T-helper 2 cell treated with Interferon-gamma antibody and Interleukin-4, amounts not matched to agents 5 μg/mL and 100 μg/mL, for 36 hours (primary cell): ENCODE measurements at regions not wholly inside any gene's neighbourhood (a gene's known extent, or its start where the extent isn't known, plus 50 kb on each side); places are given as distances from the start of the nearest gene placed in this dataset.

Experiments used
- DNase-seq: peaks from one replicate; pipeline ENCODE4 v3.0.0; 2021; ENCODE audit warnings: low spot score
- H3K27ac Mint-ChIP-seq: one replicate; pipeline ENCODE4 v1.8.0; 2021; ENCODE audit warnings: mild to moderate bottlenecking, mixed read lengths
- H3K27me3 Mint-ChIP-seq: one replicate; pipeline ENCODE4 v1.8.0; 2021; ENCODE audit warnings: low read depth, mixed read lengths
- H3K36me3 Mint-ChIP-seq: one replicate; pipeline ENCODE4 v1.8.0; 2021; ENCODE audit warnings: low read depth, mixed read lengths
- H3K4me1 Mint-ChIP-seq: one replicate; pipeline ENCODE4 v1.8.0; 2021; ENCODE audit warnings: low read depth, mixed read lengths
- H3K4me3 Mint-ChIP-seq: one replicate; pipeline ENCODE4 v1.8.0; 2022; ENCODE audit warnings: mild to moderate bottlenecking, moderate library complexity, mixed read lengths
- H3K9me3 Mint-ChIP-seq: one replicate; pipeline ENCODE4 v1.8.0; 2021; ENCODE audit warnings: mixed read lengths

DNA sequence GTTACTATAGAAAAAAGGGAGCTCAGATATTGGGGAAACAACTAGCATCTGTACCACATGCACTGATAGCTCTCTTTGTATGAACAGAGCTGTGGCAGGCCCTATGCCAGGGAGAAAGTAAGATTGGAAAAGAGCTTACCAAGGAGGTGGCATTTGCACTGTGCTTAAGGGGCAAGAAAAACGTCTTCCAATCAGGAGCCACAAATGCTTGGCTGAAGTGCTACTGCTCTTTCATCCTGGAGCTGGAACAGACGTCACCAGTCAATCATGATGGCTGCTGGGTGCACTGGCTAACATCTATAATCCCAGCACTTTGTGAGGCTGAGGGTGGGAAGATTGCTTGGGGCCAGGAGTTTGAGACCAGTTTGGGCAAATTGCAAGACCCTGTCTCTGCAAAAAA lies 218.5 kb downstream of the SEC14L1 start:
- H3K36me3 Mint-ChIP-seq: no peaks in the 10 kb centered on the region
- no peak overlapping the region for H3K27ac Mint-ChIP-seq
- H3K9me3 Mint-ChIP-seq: no peaks in the 10 kb centered on the region
- H3K4me1 Mint-ChIP-seq: peaks cover 11% of the 10 kb centered on the region
- DNase-seq: no peak
- peaks cover 4% of the 10 kb centered on the region for H3K27me3 Mint-ChIP-seq
- H3K4me3 Mint-ChIP-seq: no peak overlapping the region

DNA sequence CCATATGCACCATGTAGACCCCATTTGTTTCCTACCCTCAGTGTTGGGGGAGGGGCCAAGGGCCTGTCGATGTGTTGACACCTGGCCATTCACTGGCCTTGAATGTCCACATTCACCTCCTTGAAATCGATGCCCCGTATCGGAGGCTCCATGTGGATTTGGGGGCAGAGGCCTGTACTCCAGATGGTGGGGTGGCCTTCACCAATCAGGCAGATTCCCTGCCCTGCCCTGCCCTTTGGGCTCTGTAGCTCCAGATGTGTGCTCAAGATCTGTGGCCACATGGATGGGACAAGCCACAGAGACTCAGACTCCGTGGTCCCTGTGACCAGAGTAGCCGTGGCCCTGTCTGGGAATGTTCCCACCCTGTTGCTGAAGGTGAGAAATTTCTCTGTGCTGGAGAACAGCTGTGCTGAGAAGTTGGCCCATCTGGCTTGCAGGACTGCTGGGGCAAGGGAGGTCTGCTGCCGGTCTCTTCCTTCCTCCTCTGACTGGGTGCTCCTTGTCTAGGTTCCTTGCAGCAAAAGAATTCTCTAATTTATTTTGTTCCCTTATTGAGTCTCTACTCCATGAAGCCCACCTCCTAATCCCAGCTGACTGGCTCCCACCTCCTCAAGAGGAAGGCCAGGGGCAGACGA lies 221.3 kb downstream of the SEC14L1 start:
- Mint-ChIP-seq H3K9me3 (no peaks in the 10 kb centered on the region), H3K27me3 (peaks cover 8% of the 10 kb centered on the region), H3K27ac (no peak overlapping the region), H3K4me1 (peaks cover 28% of the 10 kb centered on the region), H3K4me3 (no peak overlapping the region), H3K36me3 (no peaks in the 10 kb centered on the region)
- no peak for DNase-seq

DNA sequence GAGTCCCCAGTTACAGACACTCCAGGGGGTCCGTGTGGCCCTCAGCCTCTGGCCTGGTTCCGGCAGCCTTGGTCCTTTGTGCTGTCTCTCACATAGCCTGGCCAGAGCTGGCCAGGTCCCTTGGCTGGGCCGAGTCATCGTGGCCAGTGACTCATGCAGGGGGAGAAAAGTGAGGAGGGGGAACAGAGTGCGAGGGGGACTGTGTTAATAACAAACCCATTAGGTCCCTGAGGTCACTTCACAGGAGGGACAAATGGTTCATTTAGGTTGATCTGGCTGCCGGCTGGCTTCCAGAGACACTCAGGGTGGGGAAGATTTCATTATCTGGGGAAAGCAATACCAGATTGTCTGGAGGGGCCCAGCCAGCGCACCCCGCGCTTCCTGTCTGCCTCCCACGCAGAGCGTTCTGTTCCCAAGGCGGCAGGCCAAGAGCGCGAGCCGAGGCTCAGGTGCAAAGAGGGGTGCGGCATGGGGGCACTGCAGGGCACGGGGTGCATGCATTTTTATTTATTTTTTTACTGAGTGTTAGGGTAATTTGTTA lies 223.1 kb downstream of the SEC14L1 start:
- Mint-ChIP-seq H3K27ac (peak overlapping the region; percentile 52), H3K4me1 (peaks cover 28% of the 10 kb centered on the region)

DNA sequence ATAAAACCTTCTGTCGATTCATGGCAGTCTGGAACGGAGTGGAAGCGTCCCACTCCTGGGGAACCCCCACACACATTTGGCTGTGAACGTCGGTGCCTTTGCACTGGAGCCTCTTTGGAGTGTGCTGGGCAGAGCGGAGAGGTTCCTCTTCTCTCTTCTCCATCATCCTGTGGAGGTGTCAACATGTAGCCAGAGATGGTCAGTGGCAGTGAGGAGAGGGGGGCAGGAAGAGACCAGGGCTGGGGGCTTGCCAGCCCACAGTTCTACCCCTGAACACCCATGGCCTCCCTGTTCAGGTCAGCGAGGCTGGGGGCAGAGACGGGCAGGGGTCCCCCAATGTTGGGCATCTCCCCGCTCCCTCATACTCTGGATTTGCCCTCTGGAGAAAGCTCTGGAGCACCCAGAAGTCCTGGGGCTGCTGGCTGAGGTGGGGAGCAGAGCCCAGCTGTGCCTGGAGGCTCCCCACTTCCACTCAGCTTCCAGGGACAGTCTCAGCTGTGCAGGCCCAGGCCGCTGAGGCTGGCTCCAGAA lies 223.7 kb downstream of the SEC14L1 start:
- H3K4me1 Mint-ChIP-seq: peaks cover 28% of the 10 kb centered on the region

More for the DNA sequence above, 223.1 kb downstream of the SEC14L1 start:
- DNase-seq: no peak
- no peaks in the 10 kb centered on the region for H3K36me3 Mint-ChIP-seq
- peaks cover 8% of the 10 kb centered on the region for H3K27me3 Mint-ChIP-seq
- no peak overlapping the region for H3K4me3 Mint-ChIP-seq
- H3K9me3 Mint-ChIP-seq: no peaks in the 10 kb centered on the region

DNA sequence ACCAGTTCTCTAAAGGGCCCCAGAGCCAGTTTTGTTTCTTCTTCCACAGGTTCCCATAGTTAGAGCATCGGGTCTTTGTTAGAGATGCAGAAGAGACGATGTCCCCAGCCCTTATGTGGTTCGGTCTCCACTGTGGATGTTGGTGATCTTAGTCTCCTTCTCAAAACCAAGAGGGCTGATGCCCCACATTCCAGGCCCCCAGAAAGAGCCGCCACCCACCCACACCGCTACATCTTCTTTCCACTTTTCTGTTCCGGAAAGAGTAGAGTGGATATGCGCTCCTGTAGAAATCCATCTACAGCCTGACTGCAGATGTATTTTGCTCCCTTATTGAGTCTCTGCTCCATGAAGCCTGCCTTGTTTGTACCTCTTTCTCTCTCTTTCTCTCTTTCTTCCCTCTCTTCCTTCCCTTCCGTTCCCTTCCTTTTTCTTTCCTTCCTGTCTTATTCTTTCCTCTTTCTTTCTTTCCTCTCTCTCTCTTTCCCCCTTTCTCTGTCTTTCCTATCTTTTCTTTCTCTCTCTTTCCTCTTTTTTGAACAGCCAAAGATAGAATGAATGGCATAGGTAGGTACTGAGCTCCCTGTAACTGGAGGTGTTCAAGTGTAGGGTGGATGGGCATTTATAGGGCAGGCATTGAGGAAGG lies 224.3 kb downstream of the SEC14L1 start:
- no peaks in the 10 kb centered on the region for H3K36me3 Mint-ChIP-seq
- no peak overlapping the region for H3K4me3 Mint-ChIP-seq
- H3K9me3 Mint-ChIP-seq: no peaks in the 10 kb centered on the region
- DNase-seq: no peak
- H3K27me3 Mint-ChIP-seq: peaks cover 8% of the 10 kb centered on the region
- H3K4me1 Mint-ChIP-seq: peaks cover 30% of the 10 kb centered on the region
- no peak overlapping the region for H3K27ac Mint-ChIP-seq

More for the DNA sequence above, 223.7 kb downstream of the SEC14L1 start:
- no peaks in the 10 kb centered on the region for H3K9me3 Mint-ChIP-seq
- no peak for DNase-seq
- no peak overlapping the region for H3K4me3 Mint-ChIP-seq
- H3K27me3 Mint-ChIP-seq: peaks cover 8% of the 10 kb centered on the region
- no peak overlapping the region for H3K27ac Mint-ChIP-seq
- H3K36me3 Mint-ChIP-seq: no peaks in the 10 kb centered on the region

DNA sequence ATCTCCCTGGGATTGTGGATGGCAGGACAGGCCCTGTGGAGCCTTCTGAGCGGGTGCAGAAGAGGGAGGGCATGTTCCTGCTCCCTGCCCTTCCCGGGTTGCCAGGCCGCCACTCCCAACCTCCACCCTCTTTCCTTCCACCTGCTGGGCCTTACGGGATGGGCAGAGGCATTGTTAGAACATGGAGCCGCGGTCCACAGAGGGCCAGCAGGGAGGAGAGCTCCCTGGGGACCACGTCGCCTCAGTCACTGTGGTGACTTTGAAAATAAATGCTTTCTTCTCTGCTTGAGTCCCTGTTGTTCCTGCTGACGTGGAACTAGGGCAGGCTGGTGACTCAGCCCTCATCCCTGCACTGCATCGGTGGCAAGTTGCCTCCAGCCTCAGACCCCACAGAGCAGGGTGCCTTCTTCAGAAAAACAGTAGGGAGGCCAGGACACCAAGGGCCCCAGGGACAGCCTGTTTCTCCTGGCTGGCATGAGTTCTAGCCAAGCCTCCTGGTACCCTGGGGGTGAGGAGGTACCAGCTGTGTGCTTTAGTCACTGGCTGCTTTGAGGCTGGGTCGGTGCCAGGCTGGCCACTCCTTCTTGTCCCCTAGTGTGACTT lies 224.9 kb downstream of the SEC14L1 start:
- no peak overlapping the region for H3K27ac Mint-ChIP-seq
- no peak overlapping the region for H3K4me3 Mint-ChIP-seq
- H3K36me3 Mint-ChIP-seq: no peaks in the 10 kb centered on the region
- H3K4me1 Mint-ChIP-seq: peaks cover 35% of the 10 kb centered on the region
- peaks cover 8% of the 10 kb centered on the region for H3K27me3 Mint-ChIP-seq
- no peaks in the 10 kb centered on the region for H3K9me3 Mint-ChIP-seq
- DNase-seq: no peak

DNA sequence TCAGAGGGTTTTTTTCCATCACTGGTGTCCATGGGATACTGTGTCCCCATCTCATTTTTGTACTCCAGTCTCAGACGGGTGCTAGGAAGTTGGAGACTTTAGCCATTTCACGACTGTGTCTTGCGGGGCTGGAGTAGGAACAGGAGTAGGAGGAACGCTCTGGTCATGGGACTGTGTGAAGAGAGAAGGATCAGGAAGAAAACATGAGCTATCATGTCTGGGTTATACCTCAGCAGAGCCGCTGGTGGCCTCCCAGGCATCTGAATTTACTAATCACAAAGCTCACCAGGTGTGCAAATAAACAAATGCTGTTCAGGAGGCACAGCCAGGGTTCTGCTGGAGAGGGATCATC lies 225.4 kb downstream of the SEC14L1 start:
- no peak for DNase-seq

DNA sequence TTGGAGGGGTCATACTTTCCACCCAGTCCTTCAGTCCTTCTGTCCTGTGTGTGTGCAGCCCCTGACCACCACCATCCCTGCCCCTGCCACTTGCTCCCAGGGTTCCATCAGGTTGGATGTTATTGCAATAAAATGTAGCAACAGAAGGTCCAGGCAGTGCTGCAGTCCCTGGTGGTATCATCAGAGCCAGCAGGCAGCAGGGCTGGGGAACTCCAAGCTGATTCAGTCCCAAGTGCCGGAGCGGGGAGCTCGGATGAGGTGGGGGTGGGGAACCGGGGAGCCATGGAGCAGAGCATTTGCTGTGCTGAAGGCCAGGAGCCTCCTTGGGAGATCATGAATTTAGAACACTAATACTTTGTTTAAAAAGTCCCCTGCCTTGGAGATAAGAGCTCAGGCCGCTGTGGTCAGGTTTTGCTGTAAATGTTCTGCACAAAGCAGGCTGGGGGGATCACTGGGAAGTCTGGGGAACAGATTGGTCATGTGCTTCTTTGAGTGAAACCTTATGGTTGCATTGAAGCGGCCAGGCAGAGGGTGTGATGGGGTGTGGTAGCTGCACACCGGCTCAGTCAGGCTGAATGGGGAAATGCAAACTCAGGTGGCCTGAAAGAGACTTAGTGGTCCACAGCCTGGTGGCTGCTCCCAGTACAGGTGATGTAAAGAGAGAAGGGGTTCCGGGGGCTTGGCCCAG lies 225.9 kb downstream of the SEC14L1 start:
- H3K4me3 Mint-ChIP-seq: no peak overlapping the region
- H3K9me3 Mint-ChIP-seq: no peaks in the 10 kb centered on the region
- no peak for DNase-seq
- H3K4me1 Mint-ChIP-seq: peaks cover 44% of the 10 kb centered on the region
- H3K36me3 Mint-ChIP-seq: no peaks in the 10 kb centered on the region
- H3K27ac Mint-ChIP-seq: no peak overlapping the region
- peaks cover 8% of the 10 kb centered on the region for H3K27me3 Mint-ChIP-seq

More for the DNA sequence above, 225.4 kb downstream of the SEC14L1 start:
- Mint-ChIP-seq H3K4me3 (no peak overlapping the region), H3K27ac (no peak overlapping the region), H3K4me1 (peaks cover 40% of the 10 kb centered on the region), H3K9me3 (no peaks in the 10 kb centered on the region), H3K27me3 (peaks cover 8% of the 10 kb centered on the region), H3K36me3 (no peaks in the 10 kb centered on the region)

DNA sequence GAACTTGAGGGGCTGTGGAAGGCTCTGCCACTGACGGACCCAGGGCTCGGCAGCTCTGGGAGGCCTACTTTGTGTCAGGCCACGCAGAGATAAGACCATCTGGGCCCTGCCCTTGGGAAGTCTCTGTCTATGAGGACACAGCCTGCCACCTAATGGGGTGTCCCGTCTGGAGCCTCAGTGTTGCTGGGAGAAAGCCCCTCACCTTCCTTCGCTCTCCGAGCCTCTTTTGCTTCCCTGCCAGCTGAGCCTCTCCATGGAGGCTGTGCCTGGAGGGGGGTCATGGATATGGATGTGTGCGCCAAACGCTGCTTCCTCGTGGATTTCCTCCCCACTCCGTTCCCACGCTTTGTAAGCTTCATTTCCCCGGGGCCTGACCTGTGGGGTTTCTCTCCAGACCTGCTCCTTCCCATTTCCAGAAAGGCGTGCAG lies 228.8 kb downstream of the SEC14L1 start:
- no peak overlapping the region for H3K27ac Mint-ChIP-seq
- no peak overlapping the region for H3K4me3 Mint-ChIP-seq
- peaks cover 8% of the 10 kb centered on the region for H3K27me3 Mint-ChIP-seq
- H3K4me1 Mint-ChIP-seq: peaks cover 40% of the 10 kb centered on the region
- H3K36me3 Mint-ChIP-seq: peaks cover 7% of the 10 kb centered on the region
- no peak for DNase-seq
- no peaks in the 10 kb centered on the region for H3K9me3 Mint-ChIP-seq

DNA sequence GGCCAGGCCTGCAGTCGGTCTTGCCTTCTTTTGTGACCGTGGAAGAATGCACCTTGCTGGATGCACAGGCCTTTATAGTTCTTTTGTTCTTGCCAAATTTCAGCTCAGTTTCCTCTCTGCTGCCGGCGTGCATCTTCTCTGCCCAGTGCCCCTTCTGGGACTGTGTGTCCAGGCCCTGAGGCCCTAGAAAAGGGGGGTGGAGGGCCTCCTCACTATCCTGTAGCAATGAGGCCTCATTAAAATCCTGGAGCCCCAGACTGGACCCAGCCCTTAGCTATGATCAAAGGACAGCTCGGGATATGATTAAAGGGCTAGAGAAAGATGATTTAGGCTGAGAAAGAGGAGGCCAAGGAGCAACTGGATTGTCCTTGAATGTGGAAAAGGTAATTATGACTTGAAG lies 229.8 kb downstream of the SEC14L1 start:
- H3K27ac Mint-ChIP-seq: peak overlapping the region; percentile 73
- peak overlapping the region; percentile 37 for H3K4me3 Mint-ChIP-seq
- peaks cover under 1% of the 10 kb centered on the region for H3K27me3 Mint-ChIP-seq
- DNase-seq: no peak
- peaks cover 41% of the 10 kb centered on the region for H3K4me1 Mint-ChIP-seq
- H3K36me3 Mint-ChIP-seq: peaks cover 12% of the 10 kb centered on the region
- no peaks in the 10 kb centered on the region for H3K9me3 Mint-ChIP-seq

DNA sequence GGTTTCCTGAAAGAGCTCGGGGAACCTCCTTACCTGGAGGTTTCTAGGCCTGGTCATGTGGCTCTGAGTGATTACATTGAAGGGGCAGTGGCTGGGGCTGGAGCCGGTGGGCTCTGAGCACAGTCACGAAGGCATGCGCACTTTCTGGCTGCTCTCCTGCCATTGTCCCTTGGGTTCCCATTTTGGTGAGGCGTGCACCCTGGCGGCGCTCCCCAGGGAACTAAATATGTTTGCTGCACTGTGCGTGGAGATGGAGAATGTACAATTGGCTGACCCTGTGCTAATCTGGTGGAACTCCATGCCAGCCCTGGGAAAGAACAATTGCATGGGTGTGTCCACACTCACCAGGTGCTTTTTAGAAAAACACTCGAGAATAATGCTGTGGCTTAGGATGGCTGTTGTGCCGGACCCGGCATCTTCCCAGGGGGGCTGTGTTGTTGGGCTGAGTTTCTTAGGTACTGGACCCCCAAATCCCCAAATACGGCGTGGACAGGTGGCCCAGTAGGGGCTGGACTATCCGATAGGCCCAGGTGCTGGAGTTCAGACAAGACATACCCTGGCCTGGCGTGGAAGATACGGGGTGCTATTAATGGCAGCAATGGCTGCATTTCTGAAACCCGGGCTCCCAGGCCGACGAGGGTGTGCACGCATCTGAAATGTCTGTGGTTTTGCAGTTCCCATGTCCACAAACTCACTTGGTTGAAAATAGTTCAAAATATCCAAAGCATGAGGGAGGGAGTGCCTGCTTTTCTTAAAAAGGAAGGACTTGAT lies 230.5 kb downstream of the SEC14L1 start:
- peaks cover 20% of the 10 kb centered on the region for H3K36me3 Mint-ChIP-seq
- no peaks in the 10 kb centered on the region for H3K27me3 Mint-ChIP-seq
- no peak overlapping the region for H3K27ac Mint-ChIP-seq
- peak overlapping the region; percentile 84 for H3K4me3 Mint-ChIP-seq
- no peak for DNase-seq
- no peaks in the 10 kb centered on the region for H3K9me3 Mint-ChIP-seq
- H3K4me1 Mint-ChIP-seq: peaks cover 45% of the 10 kb centered on the region

DNA sequence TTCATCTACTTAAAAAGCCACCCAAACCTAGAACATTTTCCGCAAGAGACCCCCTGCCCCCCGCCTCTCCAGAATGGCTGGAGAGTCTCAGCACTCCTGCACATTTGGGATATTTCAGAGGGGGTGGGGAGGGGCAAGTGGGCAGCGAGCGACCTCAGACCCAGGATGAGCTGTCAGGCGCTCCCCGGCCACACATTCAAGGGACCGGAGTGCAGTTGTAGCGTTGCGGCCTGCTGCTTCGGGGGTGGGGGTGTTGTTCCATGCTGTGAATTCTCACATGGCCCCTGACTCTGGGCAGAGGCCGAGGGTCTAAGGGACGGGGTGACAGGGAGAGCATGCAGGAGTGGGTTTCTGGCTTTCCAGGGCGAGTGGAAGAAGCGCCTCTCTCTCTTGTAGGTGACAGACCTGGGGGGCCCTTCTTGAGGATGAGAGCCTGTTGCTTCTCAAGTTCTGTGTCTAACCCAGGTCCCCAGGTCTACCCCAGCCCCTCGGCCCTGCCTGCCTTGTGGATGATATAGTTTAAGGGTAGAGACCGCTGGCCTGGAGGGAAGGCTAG lies 231.2 kb downstream of the SEC14L1 start:
- Mint-ChIP-seq H3K27ac (peak overlapping the region; percentile 85), H3K36me3 (peaks cover 24% of the 10 kb centered on the region), H3K4me3 (peak overlapping the region; percentile 84), H3K27me3 (no peaks in the 10 kb centered on the region), H3K9me3 (no peaks in the 10 kb centered on the region), H3K4me1 (peaks cover 47% of the 10 kb centered on the region)
- DNase-seq: no peak
